ENCODE measurements at regions not wholly inside any gene's neighbourhood (a gene's known extent, or its start where the extent isn't known, plus 50 kb on each side); places are given as distances from the start of the nearest gene placed in this dataset.

- H3K4me3 ChIP-seq (ENCODE audit: low read depth, low read length): no peak overlapping the region
- no peak for TF ChIP-seq CTCF (IDR thresholded peaks at IDR 0.05; ENCODE audit: borderline replicate concordance, insufficient read depth, low read depth, low read length)
Measured at GRCh38 chr2:226496273-226496550, 303.4 kb downstream of the IRS1 start.

- no peak overlapping the region for H3K4me3 ChIP-seq (ENCODE audit: low read depth, low read length)
- no peak for TF ChIP-seq CTCF (IDR thresholded peaks at IDR 0.05; ENCODE audit: borderline replicate concordance, insufficient read depth, low read depth, low read length)
Measured at GRCh38 chr2:226495466-226496272, 304.0 kb downstream of the IRS1 start.

- no peak overlapping the region for H3K4me3 ChIP-seq (ENCODE audit: low read depth, low read length)
- TF ChIP-seq CTCF (IDR thresholded peaks at IDR 0.05; ENCODE audit: borderline replicate concordance, insufficient read depth, low read depth, low read length): no peak
Measured at GRCh38 chr2:226491112-226491511, 308.5 kb downstream of the IRS1 start.

- no peak for TF ChIP-seq CTCF (IDR thresholded peaks at IDR 0.05; ENCODE audit: borderline replicate concordance, insufficient read depth, low read depth, low read length)
Measured at GRCh38 chr2:226489775-226490541, 309.7 kb downstream of the IRS1 start.

GRCh38 chr2:226488034-226488433 lies 311.6 kb downstream of the IRS1 start:
- H3K4me3 ChIP-seq (ENCODE audit: low read depth, low read length): no peak overlapping the region
- TF ChIP-seq CTCF (IDR thresholded peaks at IDR 0.05; ENCODE audit: borderline replicate concordance, insufficient read depth, low read depth, low read length): no peak

More at GRCh38 chr2:226489775-226490541, 309.7 kb downstream of the IRS1 start:
- no peak overlapping the region for H3K4me3 ChIP-seq (ENCODE audit: low read depth, low read length)

GRCh38 chr2:226487573-226487972 lies 312.0 kb downstream of the IRS1 start:
- H3K4me3 ChIP-seq (ENCODE audit: low read depth, low read length): no peak overlapping the region
- TF ChIP-seq CTCF (IDR thresholded peaks at IDR 0.05; ENCODE audit: borderline replicate concordance, insufficient read depth, low read depth, low read length): no peak

Data from GM12875 (cell line).